Mucosa of descending colon (tissue), 3 donors: ENCODE measurements at regions not wholly inside any gene's neighbourhood (a gene's known extent, or its start where the extent isn't known, plus 50 kb on each side); places are given as distances from the start of the nearest gene placed in this dataset.
A peak's percentile ranks its signal among the peaks of the same experiment; 100 is the strongest.

ENCODE experiments used
- ATAC-seq: fragments of 200-7000 bp; cut with Tn5 transposase; one replicate; pipeline ENCODE4 v1.9.1; 2020; ENCODE audit warnings: mild to moderate bottlenecking, moderate library complexity
- DNase-seq, 3 donors: peaks; one replicate each; pipeline ENCODE4 v3.0.0-alpha.2; 2020
- H3K36me3 ChIP-seq: fragments of 200-600 bp; one replicate; pipeline ENCODE4 v1.8.0; 2021; ENCODE audit warnings: low read depth, mild to moderate bottlenecking
- H3K4me1 ChIP-seq: fragments of 200-600 bp; one replicate; pipeline ENCODE4 v1.8.0; 2021; ENCODE audit warnings: low read depth, mild to moderate bottlenecking
- H3K4me3 ChIP-seq: fragments of 200-600 bp; one replicate; pipeline ENCODE4 v1.8.0; 2021; ENCODE audit warnings: mild to moderate bottlenecking
- H3K9me3 ChIP-seq: fragments of 200-600 bp; one replicate; pipeline ENCODE4 v1.8.0; 2021; ENCODE audit warnings: mild to moderate bottlenecking
- CTCF ChIP-seq: fragments of 200-600 bp; IDR thresholded peaks from one replicate; pipeline ENCODE4 v1.8.0; 2022; ENCODE audit warnings: antibody characterized with exemption, mild to moderate bottlenecking
- intact Hi-C, 2 donors: fragments of 100-400 bp; cut with DNase I in 1 of 2; cut with micrococcal nuclease in 1 of 2; formaldehyde crosslinking; loops; one replicate each; pipeline versions ENCODE4 v1.11.0 to v1.11.1; 2022; cut with DNase I, micrococcal nuclease
- donor health status: DM: no; HTN: no; CAD: no; lungs with moderate emphysema.
- donor health status: DM: no; HTN: no; CAD: no.
- donor health status: DM: no; HTN: yes; CAD: no.

GRCh38 chr12:39125566-39125965 is 220.2 kb upstream of the CPNE8 start:
- Histone ChIP-seq H3K4me1 (no peaks in the 10 kb centered on the region), H3K4me3 (no peak overlapping the region), H3K9me3 (no peaks in the 10 kb centered on the region), H3K36me3 (no peaks in the 10 kb centered on the region)
- ATAC-seq = peak; percentile 16
- no peak for TF ChIP-seq CTCF
- intact Hi-C loops = no loop called here
- DNase-seq = no peak

- intact Hi-C loops = no loop called here
- H3K4me3 ChIP-seq = no peak overlapping the region
- no peak for TF ChIP-seq CTCF
- H3K4me1 ChIP-seq = no peaks in the 10 kb centered on the region
- H3K9me3 ChIP-seq = no peaks in the 10 kb centered on the region
- no peak for ATAC-seq
- H3K36me3 ChIP-seq = no peaks in the 10 kb centered on the region
- no peak for DNase-seq
Measured at GRCh38 chr12:39124768-39125167, 219.4 kb upstream of the CPNE8 start.

- Histone ChIP-seq H3K9me3 (no peaks in the 10 kb centered on the region), H3K4me3 (no peak overlapping the region), H3K4me1 (no peaks in the 10 kb centered on the region), H3K36me3 (no peaks in the 10 kb centered on the region)
- DNase-seq (no peak), ATAC-seq (no peak)
- TF ChIP-seq CTCF = no peak
- intact Hi-C loops = no loop called here
Measured at GRCh38 chr12:39123580-39124253, 218.3 kb upstream of the CPNE8 start.

- intact Hi-C loops = no loop called here
- peak; percentile 15 for ATAC-seq
- Histone ChIP-seq H3K4me1 (no peaks in the 10 kb centered on the region), H3K9me3 (no peaks in the 10 kb centered on the region), H3K36me3 (no peaks in the 10 kb centered on the region), H3K4me3 (no peak overlapping the region)
- no peak for TF ChIP-seq CTCF
- no peak for DNase-seq
Measured at GRCh38 chr12:39122562-39123204, 217.3 kb upstream of the CPNE8 start.

- intact Hi-C loops = no loop called here
- TF ChIP-seq CTCF = no peak
- no peak for ATAC-seq
- no peaks in the 10 kb centered on the region for H3K4me1 ChIP-seq
- no peak for DNase-seq
- H3K9me3 ChIP-seq = no peaks in the 10 kb centered on the region
- no peaks in the 10 kb centered on the region for H3K36me3 ChIP-seq
- H3K4me3 ChIP-seq = no peak overlapping the region
Measured at GRCh38 chr12:39116861-39117260, 211.5 kb upstream of the CPNE8 start.
